Prostate gland (tissue), 2 donors: ENCODE measurements at regions not wholly inside any gene's neighbourhood (a gene's known extent, or its start where the extent isn't known, plus 50 kb on each side); places are given as distances from the start of the nearest gene placed in this dataset.

Experiments used
- DNase-seq: peaks from one replicate; pipeline ENCODE4 v3.0.0-alpha.2; 2019; ENCODE audit warnings: low spot score
- H3K27ac ChIP-seq, 2 donors: fragments of 200-600 bp; sonication (generic); 2 replicates each; pipeline ENCODE4 v1.5.1; 2017 to 2019
- H3K27me3 ChIP-seq: fragments of 200-600 bp; sonication (generic); replicated peaks from 2 replicates; pipeline ENCODE4 v1.5.1; 2019; ENCODE audit not compliant: insufficient read depth
- H3K36me3 ChIP-seq, 2 donors: fragments of 200-600 bp; sonication (generic); 1 replicate in 1 of 2; 2 replicates in 1 of 2; pipeline versions ENCODE4 v1.5.1 to v1.8.1; 2017 to 2019
- H3K4me1 ChIP-seq: fragments of 200-600 bp; sonication (generic); replicated peaks from 2 replicates; pipeline ENCODE4 v1.5.1; 2019
- H3K4me3 ChIP-seq, 2 donors: fragments of 200-600 bp; sonication (generic); 2 replicates each; pipeline ENCODE4 v1.5.1; 2017 to 2019
- H3K9me3 ChIP-seq: fragments of 200-600 bp; sonication (generic); 2 replicates; pipeline ENCODE4 v1.5.1; 2017
- CTCF ChIP-seq, 4 experiments: fragments of 200-600 bp in 2 of 4; fragments of 450-650 bp in 2 of 4; sonication (generic) in 2 of 4; IDR thresholded peaks; 1 replicate in 3 of 4; 2 replicates in 1 of 4; pipeline ENCODE4 v1.5.1; 2016 to 2019; ENCODE audit warnings: antibody characterized with exemption in 4 of 4, mild to moderate bottlenecking in 2 of 4, moderate library complexity in 2 of 4
- POLR2A ChIP-seq: fragments of 450-650 bp; IDR thresholded peaks from one replicate; pipeline ENCODE4 v1.6.1; 2016; ENCODE audit warnings: antibody characterized with exemption, mild to moderate bottlenecking
- POLR2AphosphoS5 ChIP-seq: sonication (generic); formaldehyde crosslinking; IDR thresholded peaks from one replicate; pipeline ENCODE4 v1.6.1; 2017; ENCODE audit warnings: antibody characterized with exemption
- whole genome bisulfite sequencing: methylation state at CpG from one replicate; pipeline ENCODE4 v1.1.5; 2018; 5-methylcytosine and 5-hydroxymethylcytosine counted together
- intact Hi-C: fragments of 100-400 bp; cut with DNase I; formaldehyde crosslinking; loops from one replicate; pipeline ENCODE4 v1.14.2; 2022

- DNase-seq = no peak
- Histone ChIP-seq H3K36me3 (no peaks in the 10 kb centered on the region), H3K4me3 (no peak overlapping the region), H3K9me3 (no peaks in the 10 kb centered on the region), H3K4me1 (no peaks in the 10 kb centered on the region), H3K27ac (no peak overlapping the region), H3K27me3 (no peaks in the 10 kb centered on the region)
- 88% methylated on average over 2 of the region's 2 CpGs for WGBS
- TF ChIP-seq CTCF (IDR thresholded peaks at IDR 0.05) = no peak
- TF ChIP-seq POLR2A = no peak
- no peak for TF ChIP-seq POLR2AphosphoS5
- intact Hi-C loops = no loop called here
These were observed 58.1 kb downstream of the NPAP1 start for GRCh38 chr15:24733659-24734058.

GRCh38 chr15:24734396-24734795 is 58.8 kb downstream of the NPAP1 start:
- H3K27me3 ChIP-seq = no peaks in the 10 kb centered on the region
- intact Hi-C loops = no loop called here
- no peak overlapping the region for H3K4me3 ChIP-seq
- H3K36me3 ChIP-seq = no peaks in the 10 kb centered on the region
- 55% methylated on average over 1 of the region's 1 CpG for WGBS
- DNase-seq = no peak
- H3K4me1 ChIP-seq = no peaks in the 10 kb centered on the region
- TF ChIP-seq CTCF (IDR thresholded peaks at IDR 0.05) = no peak
- H3K27ac ChIP-seq = no peak overlapping the region
- no peaks in the 10 kb centered on the region for H3K9me3 ChIP-seq

- Histone ChIP-seq H3K27me3 (no peaks in the 10 kb centered on the region), H3K4me1 (no peaks in the 10 kb centered on the region), H3K27ac (no peak overlapping the region), H3K4me3 (no peak overlapping the region), H3K9me3 (no peaks in the 10 kb centered on the region), H3K36me3 (no peaks in the 10 kb centered on the region)
- intact Hi-C loops = no loop called here
- DNase-seq = no peak
- no peak for TF ChIP-seq POLR2A
- TF ChIP-seq CTCF (IDR thresholded peaks at IDR 0.05) = no peak
- no peak for TF ChIP-seq POLR2AphosphoS5
These were observed 69.7 kb downstream of the NPAP1 start for GRCh38 chr15:24745290-24745689.

- Histone ChIP-seq H3K4me3 (no peak overlapping the region), H3K4me1 (no peaks in the 10 kb centered on the region), H3K27ac (no peak overlapping the region), H3K27me3 (no peaks in the 10 kb centered on the region), H3K36me3 (no peaks in the 10 kb centered on the region), H3K9me3 (no peaks in the 10 kb centered on the region)
- TF ChIP-seq POLR2A (no peak), POLR2AphosphoS5 (no peak), CTCF (IDR thresholded peaks at IDR 0.05) (no peak)
- DNase-seq = no peak
- intact Hi-C loops = no loop called here
These were observed 70.5 kb downstream of the NPAP1 start for GRCh38 chr15:24746094-24746493.

GRCh38 chr15:24747376-24747775 is 71.8 kb downstream of the NPAP1 start:
- intact Hi-C loops = no loop called here
- no peak overlapping the region for H3K4me3 ChIP-seq
- H3K27me3 ChIP-seq = no peaks in the 10 kb centered on the region
- TF ChIP-seq CTCF (IDR thresholded peaks at IDR 0.05) (no peak), POLR2A (no peak), POLR2AphosphoS5 (no peak)
- H3K9me3 ChIP-seq = no peaks in the 10 kb centered on the region
- no peaks in the 10 kb centered on the region for H3K36me3 ChIP-seq
- no peak for DNase-seq
- H3K4me1 ChIP-seq = no peaks in the 10 kb centered on the region
- WGBS = 85% methylated on average over 10 of the region's 10 CpGs
- H3K27ac ChIP-seq = no peak overlapping the region
